Amygdala (tissue), 56 donors: ENCODE measurements at regions not wholly inside any gene's neighbourhood (a gene's known extent, or its start where the extent isn't known, plus 50 kb on each side); places are given as distances from the start of the nearest gene placed in this dataset.

Experiments used
- DNase-seq, 56 donors: peaks; one replicate each; lab custom pipeline; 2025; lab: John Stamatoyannopoulos, UW

GRCh38 chr7:155198901-155199845 lies 98.5 kb upstream of the INSIG1 start:
- no peak for DNase-seq

GRCh38 chr7:155201325-155202087 lies 96.2 kb upstream of the INSIG1 start:
- no peak for DNase-seq

GRCh38 chr7:155202106-155202871 lies 95.4 kb upstream of the INSIG1 start:
- DNase-seq: no peak

- DNase-seq: no peak
Observed at GRCh38 chr7:155203059-155203881, 94.4 kb upstream of the INSIG1 start.

- no peak for DNase-seq
Observed at GRCh38 chr7:155203882-155204691, 93.6 kb upstream of the INSIG1 start.

GRCh38 chr7:155204744-155205367 lies 92.8 kb upstream of the INSIG1 start:
- DNase-seq: no peak

- peak in 19 of 56 donors; percentile 5 to 52 (median 29) for DNase-seq
Observed at GRCh38 chr7:155205368-155206317, 92.0 kb upstream of the INSIG1 start.

- DNase-seq: peak in 10 of 56 donors; percentile 7 to 51 (median 21)
Observed at GRCh38 chr7:155206318-155207020, 91.2 kb upstream of the INSIG1 start.

- DNase-seq: no peak
Observed at GRCh38 chr7:155207326-155208002, 90.2 kb upstream of the INSIG1 start.

- no peak for DNase-seq
Observed at GRCh38 chr7:155208681-155209477, 88.8 kb upstream of the INSIG1 start.

GRCh38 chr7:155209478-155210319 lies 88.0 kb upstream of the INSIG1 start:
- no peak for DNase-seq

- DNase-seq: no peak
Observed at GRCh38 chr7:155210356-155210755, 87.3 kb upstream of the INSIG1 start.

- DNase-seq: no peak
Observed at GRCh38 chr7:155211173-155211572, 86.5 kb upstream of the INSIG1 start.

GRCh38 chr7:155211761-155212160 lies 85.9 kb upstream of the INSIG1 start:
- no peak for DNase-seq
